ENCODE measurements at regions not wholly inside any gene's neighbourhood (a gene's known extent, or its start where the extent isn't known, plus 50 kb on each side); places are given as distances from the start of the nearest gene placed in this dataset.

- no peak overlapping the region for H2BK15ac ChIP-seq (ENCODE audit: low read length)
- H4K91ac ChIP-seq (ENCODE audit: low read depth, low read length, poor library complexity) = no peak overlapping the region
- no peaks in the 10 kb centered on the region for H3K27me3 ChIP-seq (ENCODE audit: control insufficient read depth in 3 of 3, insufficient read depth in 3 of 3, low read depth in 1 of 3, low read length in 3 of 3)
- H2BK12ac ChIP-seq (ENCODE audit: low read length) = no peak overlapping the region
- H3K36me3 ChIP-seq (replicated peaks in 1 of 2; ENCODE audit: control insufficient read depth in 2 of 2, insufficient read depth in 2 of 2, low read length in 2 of 2) = no peaks in the 10 kb centered on the region
- peaks cover 2 to 17% of the 10 kb centered on the region in 2 donors for H3K4me1 ChIP-seq (ENCODE audit: control insufficient read depth in 2 of 2, insufficient read depth in 1 of 2, low read depth in 1 of 2, low read length in 2 of 2)
- no peak overlapping the region for H2AFZ ChIP-seq (ENCODE audit: low read length)
- H3K27ac ChIP-seq (replicated peaks; ENCODE audit: low read length) = no peak overlapping the region
- no peak overlapping the region for H3K23ac ChIP-seq (ENCODE audit: low read depth, low read length, poor library complexity)
- H3K79me1 ChIP-seq (ENCODE audit: low read depth, low read length) = no peaks in the 10 kb centered on the region
- H2BK120ac ChIP-seq (ENCODE audit: low read depth, low read length) = no peak overlapping the region
- no peak overlapping the region for H3K4ac ChIP-seq (ENCODE audit: low read length)
- no peak overlapping the region for H3K18ac ChIP-seq (ENCODE audit: low read length)
- H3K9ac ChIP-seq (ENCODE audit: low read depth, low read length, poor library complexity) = no peak overlapping the region
- WGBS, 2 donors (ENCODE audit: extremely low coverage in 2 of 2, insufficient read length in 2 of 2, insufficient replicate concordance in 1 of 2) = no CpG with 5 or more reads among the region's 8 CpGs
- H4K8ac ChIP-seq (ENCODE audit: low read depth, low read length) = no peak overlapping the region
- H2BK5ac ChIP-seq (ENCODE audit: low read length) = no peak overlapping the region
- DNase-seq (ENCODE audit: low spot score) = no peak
- H3K14ac ChIP-seq (ENCODE audit: low read length) = no peak overlapping the region
- no peak overlapping the region for H2AK5ac ChIP-seq (ENCODE audit: low read depth, low read length)
- no peak overlapping the region for H3K4me2 ChIP-seq (ENCODE audit: insufficient read depth, low read length, poor library complexity, severe bottlenecking)
- H3K4me3 ChIP-seq (ENCODE audit: low read length in 2 of 2) = no peak overlapping the region
- H3K9me3 ChIP-seq (replicated peaks in 1 of 2; ENCODE audit: control insufficient read depth in 2 of 2, insufficient read depth in 1 of 2, low read depth in 1 of 2, low read length in 2 of 2) = no peaks in the 10 kb centered on the region
Measured at GRCh38 chr18:24584205-24584604, 123.8 kb downstream of the HRH4 start.

- no peak overlapping the region for H3K4me2 ChIP-seq (ENCODE audit: insufficient read depth, low read length, poor library complexity, severe bottlenecking)
- no peaks in the 10 kb centered on the region for H3K36me3 ChIP-seq (replicated peaks in 1 of 2; ENCODE audit: control insufficient read depth in 2 of 2, insufficient read depth in 2 of 2, low read length in 2 of 2)
- no peak overlapping the region for H4K8ac ChIP-seq (ENCODE audit: low read depth, low read length)
- H3K14ac ChIP-seq (ENCODE audit: low read length) = no peak overlapping the region
- H3K27ac ChIP-seq (replicated peaks; ENCODE audit: low read length) = no peak overlapping the region
- no peak overlapping the region for H2BK120ac ChIP-seq (ENCODE audit: low read depth, low read length)
- H2AK5ac ChIP-seq (ENCODE audit: low read depth, low read length) = no peak overlapping the region
- H3K27me3 ChIP-seq (ENCODE audit: control insufficient read depth in 3 of 3, insufficient read depth in 3 of 3, low read depth in 1 of 3, low read length in 3 of 3) = no peaks in the 10 kb centered on the region
- H4K91ac ChIP-seq (ENCODE audit: low read depth, low read length, poor library complexity) = no peak overlapping the region
- no peak overlapping the region for H3K4ac ChIP-seq (ENCODE audit: low read length)
- no peak overlapping the region for H2AFZ ChIP-seq (ENCODE audit: low read length)
- H2BK15ac ChIP-seq (ENCODE audit: low read length) = no peak overlapping the region
- no peak overlapping the region for H3K9ac ChIP-seq (ENCODE audit: low read depth, low read length, poor library complexity)
- H2BK12ac ChIP-seq (ENCODE audit: low read length) = no peak overlapping the region
- H3K79me1 ChIP-seq (ENCODE audit: low read depth, low read length) = no peaks in the 10 kb centered on the region
- no peak overlapping the region for H2BK5ac ChIP-seq (ENCODE audit: low read length)
- H3K23ac ChIP-seq (ENCODE audit: low read depth, low read length, poor library complexity) = no peak overlapping the region
- no CpG with 5 or more reads among the region's 5 CpGs for WGBS, 2 donors (ENCODE audit: extremely low coverage in 2 of 2, insufficient read length in 2 of 2, insufficient replicate concordance in 1 of 2)
- no peak overlapping the region for H3K18ac ChIP-seq (ENCODE audit: low read length)
- peaks cover 2 to 17% of the 10 kb centered on the region in 2 donors for H3K4me1 ChIP-seq (ENCODE audit: control insufficient read depth in 2 of 2, insufficient read depth in 1 of 2, low read depth in 1 of 2, low read length in 2 of 2)
- no peaks in the 10 kb centered on the region for H3K9me3 ChIP-seq (replicated peaks in 1 of 2; ENCODE audit: control insufficient read depth in 2 of 2, insufficient read depth in 1 of 2, low read depth in 1 of 2, low read length in 2 of 2)
- DNase-seq (ENCODE audit: low spot score) = no peak
- H3K4me3 ChIP-seq (ENCODE audit: low read length in 2 of 2) = no peak overlapping the region
Measured at GRCh38 chr18:24584813-24585212, 124.4 kb downstream of the HRH4 start.

GRCh38 chr18:24585996-24586566 lies 125.6 kb downstream of the HRH4 start:
- no peak overlapping the region for H2BK12ac ChIP-seq (ENCODE audit: low read length)
- no peaks in the 10 kb centered on the region for H3K79me1 ChIP-seq (ENCODE audit: low read depth, low read length)
- no peak overlapping the region for H3K4ac ChIP-seq (ENCODE audit: low read length)
- no peak overlapping the region for H2AK5ac ChIP-seq (ENCODE audit: low read depth, low read length)
- peaks cover 2 to 17% of the 10 kb centered on the region in 2 donors for H3K4me1 ChIP-seq (ENCODE audit: control insufficient read depth in 2 of 2, insufficient read depth in 1 of 2, low read depth in 1 of 2, low read length in 2 of 2)
- H4K8ac ChIP-seq (ENCODE audit: low read depth, low read length) = no peak overlapping the region
- no peak for DNase-seq (ENCODE audit: low spot score)
- H4K91ac ChIP-seq (ENCODE audit: low read depth, low read length, poor library complexity) = no peak overlapping the region
- no peak overlapping the region for H3K27ac ChIP-seq (replicated peaks; ENCODE audit: low read length)
- WGBS, 2 donors (ENCODE audit: extremely low coverage in 2 of 2, insufficient read length in 2 of 2, insufficient replicate concordance in 1 of 2) = no CpG with 5 or more reads among the region's 6 CpGs
- no peaks in the 10 kb centered on the region for H3K27me3 ChIP-seq (ENCODE audit: control insufficient read depth in 3 of 3, insufficient read depth in 3 of 3, low read depth in 1 of 3, low read length in 3 of 3)
- H2BK120ac ChIP-seq (ENCODE audit: low read depth, low read length) = no peak overlapping the region
- H3K14ac ChIP-seq (ENCODE audit: low read length) = no peak overlapping the region
- no peak overlapping the region for H2BK5ac ChIP-seq (ENCODE audit: low read length)
- no peak overlapping the region for H2BK15ac ChIP-seq (ENCODE audit: low read length)
- H3K36me3 ChIP-seq (replicated peaks in 1 of 2; ENCODE audit: control insufficient read depth in 2 of 2, insufficient read depth in 2 of 2, low read length in 2 of 2) = no peaks in the 10 kb centered on the region
- H3K9ac ChIP-seq (ENCODE audit: low read depth, low read length, poor library complexity) = no peak overlapping the region
- no peaks in the 10 kb centered on the region for H3K9me3 ChIP-seq (replicated peaks in 1 of 2; ENCODE audit: control insufficient read depth in 2 of 2, insufficient read depth in 1 of 2, low read depth in 1 of 2, low read length in 2 of 2)
- no peak overlapping the region for H3K4me3 ChIP-seq (ENCODE audit: low read length in 2 of 2)
- no peak overlapping the region for H3K18ac ChIP-seq (ENCODE audit: low read length)
- H2AFZ ChIP-seq (ENCODE audit: low read length) = no peak overlapping the region
- no peak overlapping the region for H3K4me2 ChIP-seq (ENCODE audit: insufficient read depth, low read length, poor library complexity, severe bottlenecking)
- H3K23ac ChIP-seq (ENCODE audit: low read depth, low read length, poor library complexity) = no peak overlapping the region

GRCh38 chr18:24586662-24587360 lies 126.4 kb downstream of the HRH4 start:
- Histone ChIP-seq H3K23ac (ENCODE audit: low read depth, low read length, poor library complexity) (no peak overlapping the region), H2AK5ac (ENCODE audit: low read depth, low read length) (no peak overlapping the region), H3K27ac (replicated peaks; ENCODE audit: low read length) (no peak overlapping the region), H3K14ac (ENCODE audit: low read length) (no peak overlapping the region), H3K27me3 (ENCODE audit: control insufficient read depth in 3 of 3, insufficient read depth in 3 of 3, low read depth in 1 of 3, low read length in 3 of 3) (no peaks in the 10 kb centered on the region), H3K36me3 (replicated peaks in 1 of 2; ENCODE audit: control insufficient read depth in 2 of 2, insufficient read depth in 2 of 2, low read length in 2 of 2) (no peaks in the 10 kb centered on the region), H3K18ac (ENCODE audit: low read length) (no peak overlapping the region), H4K91ac (ENCODE audit: low read depth, low read length, poor library complexity) (no peak overlapping the region), H3K4me3 (ENCODE audit: low read length in 2 of 2) (no peak overlapping the region), H3K9ac (ENCODE audit: low read depth, low read length, poor library complexity) (no peak overlapping the region), H2BK120ac (ENCODE audit: low read depth, low read length) (no peak overlapping the region), H3K4me1 (ENCODE audit: control insufficient read depth in 2 of 2, insufficient read depth in 1 of 2, low read depth in 1 of 2, low read length in 2 of 2) (peaks cover 2 to 17% of the 10 kb centered on the region in 2 donors), H4K8ac (ENCODE audit: low read depth, low read length) (no peak overlapping the region), H2AFZ (ENCODE audit: low read length) (no peak overlapping the region), H3K4ac (ENCODE audit: low read length) (no peak overlapping the region), H2BK15ac (ENCODE audit: low read length) (peak overlapping the region; percentile 3), H2BK5ac (ENCODE audit: low read length) (no peak overlapping the region), H2BK12ac (ENCODE audit: low read length) (no peak overlapping the region), H3K9me3 (replicated peaks in 1 of 2; ENCODE audit: control insufficient read depth in 2 of 2, insufficient read depth in 1 of 2, low read depth in 1 of 2, low read length in 2 of 2) (no peaks in the 10 kb centered on the region), H3K79me1 (ENCODE audit: low read depth, low read length) (no peaks in the 10 kb centered on the region), H3K4me2 (ENCODE audit: insufficient read depth, low read length, poor library complexity, severe bottlenecking) (no peak overlapping the region)
- no CpG with 5 or more reads among the region's 5 CpGs for WGBS, 2 donors (ENCODE audit: extremely low coverage in 2 of 2, insufficient read length in 2 of 2, insufficient replicate concordance in 1 of 2)
- DNase-seq (ENCODE audit: low spot score) = no peak
